HG02642 (cell line): ENCODE measurements at regions not wholly inside any gene's neighbourhood (a gene's known extent, or its start where the extent isn't known, plus 50 kb on each side); places are given as distances from the start of the nearest gene placed in this dataset.
"Not testable (repeated sequence)": the region's sequence is repeated elsewhere in the genome, so short reads cannot be mapped to it uniquely, and the experiment has no call there.

ENCODE experiments used
- ATAC-seq: cut with Tn5 transposase; IDR thresholded peaks from one replicate; pipeline ENCODE4 v1.9.1; 2021; ENCODE audit warnings: mild to moderate bottlenecking; ENCODE audit not compliant: unreplicated experiment, poor library complexity

- not testable (repeated sequence) for ATAC-seq
These were observed 1538.6 kb upstream of the PCDH10 start for GRCh38 chr4:131610517-131610916.

- ATAC-seq = no peak
These were observed 1535.8 kb upstream of the PCDH10 start for GRCh38 chr4:131613086-131613823.

DNA sequence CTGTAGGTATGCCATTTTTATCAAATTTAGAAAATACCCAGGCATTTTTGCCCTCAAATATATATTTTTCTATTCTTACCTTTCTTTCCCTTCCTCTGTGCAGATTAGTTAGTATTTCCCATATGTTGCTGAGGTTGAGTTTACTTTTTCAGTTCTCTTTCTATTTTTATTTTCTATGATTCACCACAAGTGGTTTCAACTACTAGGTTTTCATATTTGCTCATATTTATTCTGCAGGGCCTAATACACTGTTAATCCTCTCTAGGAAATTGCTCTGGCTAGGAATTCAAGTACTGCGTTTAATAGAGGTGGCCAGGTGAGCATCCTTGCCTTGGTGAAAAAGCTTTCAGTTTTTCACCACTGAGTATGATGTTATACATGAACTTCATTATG lies 1535.3 kb upstream of the PCDH10 start:
- ATAC-seq = no peak

DNA sequence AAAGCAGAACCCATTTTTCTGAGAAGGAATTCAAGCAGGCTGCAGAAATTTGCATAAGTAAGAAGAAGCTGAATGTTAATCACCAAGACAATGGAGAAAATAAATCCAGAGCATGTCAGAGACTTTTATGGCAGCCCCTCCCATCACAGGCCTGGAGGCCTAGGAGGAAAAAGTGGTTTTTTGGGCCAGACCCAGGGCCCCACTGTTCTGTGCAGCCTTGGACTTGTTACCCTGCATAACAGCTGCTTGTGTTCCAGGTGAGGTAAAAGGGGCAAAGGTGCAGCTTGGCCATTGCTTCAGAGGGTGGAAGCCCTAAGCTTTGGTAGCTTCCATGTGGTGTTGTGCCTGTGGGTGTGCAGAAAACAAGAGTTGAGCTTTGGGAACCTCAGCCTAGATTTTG lies 1516.2 kb upstream of the PCDH10 start:
- ATAC-seq = no peak

DNA sequence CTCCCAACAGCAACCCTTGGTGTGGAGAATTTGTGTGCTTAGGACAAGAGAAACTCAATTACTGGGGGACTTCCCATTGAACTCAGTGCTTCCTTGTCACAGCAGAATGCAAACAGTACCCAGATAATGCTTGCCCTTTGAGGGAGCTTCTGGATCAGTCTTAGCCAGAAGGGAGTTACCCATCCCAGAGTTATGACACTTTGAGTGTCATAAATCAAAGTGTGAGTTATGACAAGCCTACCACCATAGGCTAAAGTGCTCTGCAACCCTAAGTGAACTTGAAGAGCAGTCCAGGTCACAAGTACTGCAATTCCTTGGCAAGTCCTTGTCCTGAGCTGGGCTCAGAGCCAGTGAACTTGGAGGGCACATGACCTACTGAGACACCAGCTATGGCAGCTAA lies 1513.9 kb upstream of the PCDH10 start:
- no peak for ATAC-seq

DNA sequence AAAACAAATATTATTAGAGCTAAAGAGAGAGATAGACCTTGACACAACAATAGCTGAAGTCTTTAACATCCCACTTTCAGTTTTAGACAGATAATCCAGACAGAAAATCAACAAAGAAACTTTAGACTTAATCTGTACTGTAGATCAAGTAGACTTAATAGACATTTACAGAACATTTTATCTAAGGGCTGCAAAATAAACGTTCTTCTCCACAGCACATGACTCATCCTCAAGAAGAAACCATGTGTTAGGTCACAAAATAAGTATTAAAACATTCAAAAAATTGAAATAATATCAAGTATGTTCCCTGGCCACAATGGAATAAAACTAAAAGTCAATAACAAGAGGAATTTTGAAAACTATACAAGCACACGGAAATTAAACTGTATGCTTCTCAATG lies 1510.3 kb upstream of the PCDH10 start:
- ATAC-seq = no peak

GRCh38 chr4:131644619-131645018 lies 1504.5 kb upstream of the PCDH10 start:
- no peak for ATAC-seq

GRCh38 chr4:131649227-131649626 lies 1499.9 kb upstream of the PCDH10 start:
- no peak for ATAC-seq

DNA sequence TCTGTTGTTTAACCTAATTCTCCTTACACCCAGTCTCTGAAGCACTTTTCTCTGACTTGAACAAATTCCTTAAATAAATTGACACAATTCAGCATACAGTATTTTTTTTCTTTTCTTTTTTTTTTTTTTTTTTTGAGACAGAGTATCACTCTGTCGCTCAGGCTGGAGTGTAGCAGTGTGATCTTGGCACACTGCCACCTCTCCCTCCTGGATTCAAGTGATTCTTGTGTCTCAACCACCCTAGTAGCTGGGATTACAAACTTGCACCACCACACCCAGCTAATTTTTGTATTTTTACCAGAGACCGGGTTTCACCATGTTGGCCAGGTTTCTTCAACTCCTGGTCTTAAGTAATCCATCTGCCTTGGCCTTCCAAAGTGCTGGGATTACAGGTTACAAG lies 1498.1 kb upstream of the PCDH10 start:
- no peak for ATAC-seq

- not testable (repeated sequence) for ATAC-seq
These were observed 1465.8 kb upstream of the PCDH10 start for GRCh38 chr4:131683314-131683713.

DNA sequence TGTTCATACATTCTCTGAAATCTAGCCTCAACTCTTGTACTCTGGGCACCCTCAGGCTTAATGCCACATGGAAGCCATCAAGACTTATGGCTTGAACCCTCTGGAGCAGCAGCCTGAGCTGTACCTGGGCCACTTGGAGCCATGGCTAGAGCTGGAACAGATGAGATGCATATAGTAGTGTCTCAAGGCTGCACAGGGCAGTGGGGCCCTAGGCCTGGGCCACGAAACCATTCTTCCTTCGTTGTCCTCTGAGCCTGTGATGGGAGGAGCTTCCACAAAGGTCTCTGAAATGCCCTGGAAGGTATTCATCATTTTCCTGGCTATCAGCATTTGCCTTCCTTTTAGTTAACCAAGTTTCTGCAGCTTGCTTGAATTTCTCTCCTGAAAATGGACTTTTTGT lies 1427.2 kb upstream of the PCDH10 start:
- ATAC-seq = no peak

DNA sequence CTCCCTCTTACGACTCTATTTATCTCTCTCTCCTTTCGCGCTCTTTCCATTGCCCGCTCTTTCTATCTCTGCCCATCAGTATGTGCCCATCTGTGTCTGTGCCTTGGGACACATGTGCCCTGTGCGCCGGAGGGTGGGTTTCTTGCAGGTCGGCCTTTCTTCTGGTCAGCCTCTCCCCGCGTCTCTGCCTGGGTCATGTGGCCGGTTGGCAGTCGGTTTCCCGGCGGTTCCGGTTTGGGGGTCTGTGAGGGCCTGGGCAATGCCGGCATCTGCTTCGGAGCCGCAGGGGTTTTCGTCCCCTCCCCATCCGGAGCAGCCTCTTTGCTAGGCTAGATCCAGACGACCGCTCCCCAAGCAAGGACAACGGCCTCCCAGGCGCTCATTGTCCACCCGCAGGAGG lies 1426.0 kb upstream of the PCDH10 start:
- ATAC-seq = not testable (repeated sequence)

DNA sequence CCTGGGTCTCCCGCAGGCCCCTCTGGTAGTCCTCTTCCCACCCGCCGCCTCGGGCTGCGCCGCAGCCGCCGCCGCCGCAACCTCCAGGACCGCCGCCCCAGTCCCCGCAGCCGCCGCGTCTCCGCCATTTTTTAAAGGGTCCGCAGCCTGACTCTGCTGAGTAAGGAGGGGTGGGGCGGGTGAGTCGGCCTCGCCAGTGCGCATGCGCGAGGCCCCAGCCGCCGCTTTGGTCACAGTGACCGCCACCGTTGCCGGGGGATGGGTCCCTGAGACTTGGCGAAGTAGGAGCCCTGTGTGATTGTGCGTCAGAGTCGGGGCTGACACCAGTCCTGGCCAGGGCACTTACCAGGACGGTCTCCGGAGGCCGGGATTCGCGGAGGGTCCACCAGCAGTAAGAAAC lies 1424.2 kb upstream of the PCDH10 start:
- not testable (repeated sequence) for ATAC-seq

GRCh38 chr4:131725521-131725920 lies 1423.6 kb upstream of the PCDH10 start:
- ATAC-seq = not testable (repeated sequence)

- not testable (repeated sequence) for ATAC-seq
These were observed 1422.2 kb upstream of the PCDH10 start for GRCh38 chr4:131726940-131727339.

GRCh38 chr4:131727418-131727817 lies 1421.7 kb upstream of the PCDH10 start:
- not testable (repeated sequence) for ATAC-seq

- not testable (repeated sequence) for ATAC-seq
These were observed 1419.9 kb upstream of the PCDH10 start for GRCh38 chr4:131729205-131729604.

DNA sequence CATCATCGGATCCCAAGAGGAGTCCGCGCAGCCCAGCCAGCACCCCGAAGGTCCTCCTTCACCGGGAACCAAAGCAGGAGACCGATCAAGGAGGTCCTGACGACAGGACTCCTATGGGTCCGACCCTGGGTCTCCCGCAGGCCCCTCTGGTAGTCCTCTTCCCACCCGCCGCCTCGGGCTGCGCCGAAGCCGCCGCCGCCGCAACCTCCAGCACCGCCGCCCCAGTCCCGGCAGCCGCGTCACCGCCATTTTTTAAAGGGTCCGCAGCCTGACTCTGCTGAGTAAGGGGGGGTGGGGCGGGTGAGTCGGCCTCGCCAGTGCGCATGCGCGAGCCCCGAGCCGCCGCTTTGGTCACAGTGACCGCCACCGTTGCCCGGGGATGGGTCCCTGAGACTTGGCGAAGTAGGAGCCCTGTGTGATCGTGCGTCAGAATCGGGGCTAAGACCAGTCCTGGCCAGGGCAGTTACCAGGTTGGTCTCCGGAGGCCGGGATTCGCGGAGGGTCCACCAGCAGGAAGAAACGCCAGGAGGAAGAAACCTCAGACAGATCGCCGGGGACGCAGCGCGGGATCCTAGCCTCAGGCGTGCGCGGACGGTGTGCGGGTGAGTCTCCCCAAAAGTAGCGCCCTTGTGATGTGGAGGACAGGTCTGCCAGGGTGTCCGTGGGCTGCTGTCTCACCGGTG lies 1419.2 kb upstream of the PCDH10 start:
- ATAC-seq = not testable (repeated sequence)

GRCh38 chr4:131730574-131730973 lies 1418.5 kb upstream of the PCDH10 start:
- ATAC-seq = not testable (repeated sequence)

DNA sequence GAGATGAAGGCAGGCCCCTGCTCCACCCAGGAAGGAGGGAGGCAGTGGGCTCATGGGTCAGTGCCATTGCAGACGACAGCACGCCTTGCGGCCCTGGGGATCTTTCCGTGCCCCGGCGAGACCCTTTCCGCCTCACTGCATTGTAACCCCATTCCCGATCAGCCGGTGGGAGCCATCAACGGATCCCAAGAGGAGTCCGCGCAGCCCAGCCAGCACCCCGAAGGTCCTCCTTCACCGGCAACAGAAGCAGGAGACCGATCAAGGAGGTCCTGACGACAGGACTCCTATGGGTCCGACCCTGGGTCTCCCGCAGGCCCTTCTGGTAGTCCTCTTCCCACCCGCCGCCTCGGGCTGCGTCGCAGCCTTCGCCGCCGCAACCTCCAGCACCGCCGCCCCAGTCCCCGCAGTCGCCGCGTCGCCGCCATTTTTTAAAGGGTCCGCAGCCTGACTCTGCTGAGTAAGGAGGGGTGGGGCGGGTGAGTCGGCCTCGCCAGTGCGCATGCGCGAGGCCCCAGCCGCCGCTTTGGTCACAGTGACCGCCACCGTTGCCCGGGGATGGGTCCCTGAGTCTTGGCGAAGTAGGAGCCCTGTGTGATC lies 1417.0 kb upstream of the PCDH10 start:
- ATAC-seq = not testable (repeated sequence)

DNA sequence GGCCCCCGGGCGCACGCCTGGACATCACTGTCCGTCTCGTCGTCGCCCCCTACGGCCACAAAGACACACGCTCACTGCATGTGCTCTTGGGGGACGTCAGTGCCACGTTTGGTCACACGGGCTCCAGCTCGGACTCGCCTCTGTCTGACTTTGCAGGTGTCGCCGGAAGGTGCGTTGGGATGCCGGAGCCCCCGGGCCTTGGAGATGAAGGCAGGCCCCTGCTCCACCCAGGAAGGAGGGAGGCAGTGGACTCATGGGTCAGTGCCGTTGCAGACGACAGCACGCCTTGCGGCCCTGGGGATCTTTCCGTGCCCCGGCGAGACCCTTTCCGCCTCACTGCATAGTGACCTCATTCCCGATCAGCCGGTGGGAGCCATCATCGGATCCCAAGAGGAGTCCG lies 1414.8 kb upstream of the PCDH10 start:
- ATAC-seq = not testable (repeated sequence)
